ENCODE measurements at regions not wholly inside any gene's neighbourhood (a gene's known extent, or its start where the extent isn't known, plus 50 kb on each side); places are given as distances from the start of the nearest gene placed in this dataset.

DNA sequence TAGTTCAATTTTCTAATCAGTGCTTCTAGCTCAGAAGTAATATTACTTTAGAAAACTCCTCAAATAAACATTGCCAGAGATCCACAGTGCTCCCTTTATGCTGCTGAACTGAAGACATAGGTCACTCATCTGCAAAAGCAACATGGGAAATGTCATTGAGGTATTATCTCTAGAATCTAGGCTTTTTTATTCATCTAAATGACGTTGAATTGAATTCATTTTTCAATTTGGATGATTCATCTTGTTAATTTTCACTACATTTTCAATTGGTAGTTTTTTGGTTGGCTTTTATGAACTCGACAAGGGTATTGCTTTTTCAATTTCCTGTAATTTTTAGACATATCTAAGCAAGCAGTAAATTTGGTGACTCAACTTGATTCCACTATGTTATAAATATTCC, 275.4 kb downstream of the NFKBIZ start:
- Histone ChIP-seq H3K4me3 (ENCODE audit: low read length) (no peak overlapping the region), H4K20me1 (ENCODE audit: insufficient read depth) (no peaks in the 10 kb centered on the region), H3K79me2 (replicated peaks; ENCODE audit: insufficient read depth, low read length) (no peaks in the 10 kb centered on the region), H3K27ac (ENCODE audit: low read length) (no peak overlapping the region), H3K36me3 (ENCODE audit: insufficient read depth, low read length) (no peaks in the 10 kb centered on the region), H3K9ac (ENCODE audit: low read length) (no peak overlapping the region), H3K4me2 (ENCODE audit: low read length) (no peak overlapping the region), H3K9me2 (ENCODE audit: insufficient read depth, low read length) (no peaks in the 10 kb centered on the region), H2AFZ (ENCODE audit: low read depth, low read length) (no peak overlapping the region), H3K27me3 (ENCODE audit: insufficient read depth, low read depth, low read length) (no peaks in the 10 kb centered on the region), H3K9me3 (ENCODE audit: low read length) (peaks cover 4% of the 10 kb centered on the region), H3F3A (ENCODE audit: insufficient read depth, low read length, poor library complexity, severe bottlenecking) (no peaks in the 10 kb centered on the region)
- TF ChIP-seq MXI1 (conservative IDR thresholded peaks at IDR 0.05; ENCODE audit: poor library complexity, severe bottlenecking) (no peak), TAF1 (IDR thresholded peaks at IDR 0.05; ENCODE audit: low read depth) (no peak), POLR2AphosphoS5 (IDR thresholded peaks at IDR 0.05) (no peak), SMC3 (conservative IDR thresholded peaks at IDR 0.05; ENCODE audit: poor library complexity) (no peak), EP300 (conservative IDR thresholded peaks at IDR 0.05; ENCODE audit: poor library complexity, severe bottlenecking) (no peak), EZH2 (IDR thresholded peaks at IDR 0.05; ENCODE audit: borderline replicate concordance, insufficient read depth, low read length, poor library complexity, severe bottlenecking) (no peak), RAD21 (conservative IDR thresholded peaks at IDR 0.05) (no peak)
- TF ChIP-seq, protein P1, sequence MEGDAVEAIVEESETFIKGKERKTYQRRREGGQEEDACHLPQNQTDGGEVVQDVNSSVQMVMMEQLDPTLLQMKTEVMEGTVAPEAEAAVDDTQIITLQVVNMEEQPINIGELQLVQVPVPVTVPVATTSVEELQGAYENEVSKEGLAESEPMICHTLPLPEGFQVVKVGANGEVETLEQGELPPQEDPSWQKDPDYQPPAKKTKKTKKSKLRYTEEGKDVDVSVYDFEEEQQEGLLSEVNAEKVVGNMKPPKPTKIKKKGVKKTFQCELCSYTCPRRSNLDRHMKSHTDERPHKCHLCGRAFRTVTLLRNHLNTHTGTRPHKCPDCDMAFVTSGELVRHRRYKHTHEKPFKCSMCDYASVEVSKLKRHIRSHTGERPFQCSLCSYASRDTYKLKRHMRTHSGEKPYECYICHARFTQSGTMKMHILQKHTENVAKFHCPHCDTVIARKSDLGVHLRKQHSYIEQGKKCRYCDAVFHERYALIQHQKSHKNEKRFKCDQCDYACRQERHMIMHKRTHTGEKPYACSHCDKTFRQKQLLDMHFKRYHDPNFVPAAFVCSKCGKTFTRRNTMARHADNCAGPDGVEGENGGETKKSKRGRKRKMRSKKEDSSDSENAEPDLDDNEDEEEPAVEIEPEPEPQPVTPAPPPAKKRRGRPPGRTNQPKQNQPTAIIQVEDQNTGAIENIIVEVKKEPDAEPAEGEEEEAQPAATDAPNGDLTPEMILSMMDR (IDR thresholded peaks at IDR 0.05; ENCODE audit: poor library complexity, severe bottlenecking), result no peak
- TF ChIP-seq, protein P2, sequence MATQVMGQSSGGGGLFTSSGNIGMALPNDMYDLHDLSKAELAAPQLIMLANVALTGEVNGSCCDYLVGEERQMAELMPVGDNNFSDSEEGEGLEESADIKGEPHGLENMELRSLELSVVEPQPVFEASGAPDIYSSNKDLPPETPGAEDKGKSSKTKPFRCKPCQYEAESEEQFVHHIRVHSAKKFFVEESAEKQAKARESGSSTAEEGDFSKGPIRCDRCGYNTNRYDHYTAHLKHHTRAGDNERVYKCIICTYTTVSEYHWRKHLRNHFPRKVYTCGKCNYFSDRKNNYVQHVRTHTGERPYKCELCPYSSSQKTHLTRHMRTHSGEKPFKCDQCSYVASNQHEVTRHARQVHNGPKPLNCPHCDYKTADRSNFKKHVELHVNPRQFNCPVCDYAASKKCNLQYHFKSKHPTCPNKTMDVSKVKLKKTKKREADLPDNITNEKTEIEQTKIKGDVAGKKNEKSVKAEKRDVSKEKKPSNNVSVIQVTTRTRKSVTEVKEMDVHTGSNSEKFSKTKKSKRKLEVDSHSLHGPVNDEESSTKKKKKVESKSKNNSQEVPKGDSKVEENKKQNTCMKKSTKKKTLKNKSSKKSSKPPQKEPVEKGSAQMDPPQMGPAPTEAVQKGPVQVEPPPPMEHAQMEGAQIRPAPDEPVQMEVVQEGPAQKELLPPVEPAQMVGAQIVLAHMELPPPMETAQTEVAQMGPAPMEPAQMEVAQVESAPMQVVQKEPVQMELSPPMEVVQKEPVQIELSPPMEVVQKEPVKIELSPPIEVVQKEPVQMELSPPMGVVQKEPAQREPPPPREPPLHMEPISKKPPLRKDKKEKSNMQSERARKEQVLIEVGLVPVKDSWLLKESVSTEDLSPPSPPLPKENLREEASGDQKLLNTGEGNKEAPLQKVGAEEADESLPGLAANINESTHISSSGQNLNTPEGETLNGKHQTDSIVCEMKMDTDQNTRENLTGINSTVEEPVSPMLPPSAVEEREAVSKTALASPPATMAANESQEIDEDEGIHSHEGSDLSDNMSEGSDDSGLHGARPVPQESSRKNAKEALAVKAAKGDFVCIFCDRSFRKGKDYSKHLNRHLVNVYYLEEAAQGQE (IDR thresholded peaks at IDR 0.05; ENCODE audit: borderline replicate concordance), result no peak

DNA sequence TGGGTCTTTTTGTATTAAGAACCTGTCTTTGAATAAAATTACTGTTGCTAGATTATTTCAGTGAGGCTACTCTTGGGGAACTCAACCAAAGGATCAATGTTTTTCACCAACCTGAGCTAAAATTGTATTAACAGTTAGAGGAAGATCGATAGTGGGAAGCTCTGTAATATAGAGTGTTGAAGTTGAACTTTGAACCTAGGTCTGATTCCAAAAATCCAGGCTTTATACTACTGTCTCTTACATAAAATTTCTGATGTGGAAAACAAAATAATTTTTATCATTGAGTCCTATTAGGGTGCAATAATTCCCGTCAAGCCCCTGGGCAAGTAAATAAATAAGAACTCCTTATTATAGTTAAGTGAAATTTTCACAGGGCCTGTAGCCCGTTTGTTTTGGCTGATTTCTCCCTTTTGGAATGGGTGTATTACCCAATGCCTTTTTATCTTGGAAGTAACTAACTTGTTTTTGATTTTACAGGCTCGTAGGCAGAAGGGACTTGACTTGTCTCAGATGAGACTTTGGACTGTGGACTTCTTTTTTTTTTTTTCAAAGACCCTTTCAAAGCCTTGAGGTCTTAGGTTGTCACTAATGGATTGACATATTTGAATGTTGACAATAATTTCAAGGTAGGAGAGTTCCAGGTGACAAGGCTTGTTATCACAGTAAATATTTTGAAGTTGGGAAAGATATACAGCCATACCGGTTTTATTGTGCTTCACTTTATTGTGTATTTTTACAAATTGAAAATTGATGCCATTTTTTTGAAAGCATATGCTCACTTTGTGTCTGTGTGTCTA, 276.1 kb downstream of the NFKBIZ start:
- Histone ChIP-seq H4K20me1 (ENCODE audit: insufficient read depth) (no peaks in the 10 kb centered on the region), H3K27me3 (ENCODE audit: insufficient read depth, low read depth, low read length) (no peaks in the 10 kb centered on the region), H2AFZ (ENCODE audit: low read depth, low read length) (no peak overlapping the region), H3F3A (ENCODE audit: insufficient read depth, low read length, poor library complexity, severe bottlenecking) (no peaks in the 10 kb centered on the region), H3K9me2 (ENCODE audit: insufficient read depth, low read length) (no peaks in the 10 kb centered on the region), H3K79me2 (replicated peaks; ENCODE audit: insufficient read depth, low read length) (no peaks in the 10 kb centered on the region), H3K4me3 (ENCODE audit: low read length) (no peak overlapping the region), H3K36me3 (ENCODE audit: insufficient read depth, low read length) (no peaks in the 10 kb centered on the region), H3K4me2 (ENCODE audit: low read length) (no peak overlapping the region), H3K27ac (ENCODE audit: low read length) (no peak overlapping the region), H3K9me3 (ENCODE audit: low read length) (peaks cover 4% of the 10 kb centered on the region), H3K9ac (ENCODE audit: low read length) (no peak overlapping the region)
- TF ChIP-seq TAF1 (IDR thresholded peaks at IDR 0.05; ENCODE audit: low read depth) (no peak), EP300 (conservative IDR thresholded peaks at IDR 0.05; ENCODE audit: poor library complexity, severe bottlenecking) (no peak), EZH2 (IDR thresholded peaks at IDR 0.05; ENCODE audit: borderline replicate concordance, insufficient read depth, low read length, poor library complexity, severe bottlenecking) (no peak), RAD21 (conservative IDR thresholded peaks at IDR 0.05) (no peak), POLR2AphosphoS5 (IDR thresholded peaks at IDR 0.05) (no peak), SMC3 (conservative IDR thresholded peaks at IDR 0.05; ENCODE audit: poor library complexity) (no peak), MXI1 (conservative IDR thresholded peaks at IDR 0.05; ENCODE audit: poor library complexity, severe bottlenecking) (no peak)
- TF ChIP-seq, protein P1 (IDR thresholded peaks at IDR 0.05; ENCODE audit: poor library complexity, severe bottlenecking), result no peak
- TF ChIP-seq, protein P2 (IDR thresholded peaks at IDR 0.05; ENCODE audit: borderline replicate concordance), result no peak
